ENCODE measurements at regions not wholly inside any gene's neighbourhood (a gene's known extent, or its start where the extent isn't known, plus 50 kb on each side); places are given as distances from the start of the nearest gene placed in this dataset.
"Not testable (repeated sequence)": the region's sequence is repeated elsewhere in the genome, so short reads cannot be mapped to it uniquely, and the experiment has no call there.

GRCh38 chr20:48461091-48461734 is 366.6 kb downstream of the PREX1 start:
- no peak for DNase-seq

GRCh38 chr20:48460681-48461080 is 367.1 kb downstream of the PREX1 start:
- DNase-seq, result no peak

GRCh38 chr20:48459722-48460395 is 367.9 kb downstream of the PREX1 start:
- no peak for DNase-seq

- no peak for DNase-seq
These were observed 369.0 kb downstream of the PREX1 start for GRCh38 chr20:48458601-48459385.

GRCh38 chr20:48458003-48458377 is 369.8 kb downstream of the PREX1 start:
- DNase-seq, result no peak

- no peak for DNase-seq
These were observed 370.4 kb downstream of the PREX1 start for GRCh38 chr20:48457193-48458002.

- DNase-seq, result no peak
These were observed 371.2 kb downstream of the PREX1 start for GRCh38 chr20:48456366-48457192.

GRCh38 chr20:48455651-48456365 is 372.0 kb downstream of the PREX1 start:
- DNase-seq, result no peak

GRCh38 chr20:48454671-48455490 is 372.9 kb downstream of the PREX1 start:
- no peak for DNase-seq

GRCh38 chr20:48453477-48454093 is 374.2 kb downstream of the PREX1 start:
- no peak for DNase-seq

GRCh38 chr20:48451401-48451800 is 376.4 kb downstream of the PREX1 start:
- no peak for DNase-seq

- DNase-seq, result no peak
These were observed 378.9 kb downstream of the PREX1 start for GRCh38 chr20:48448666-48449600.

GRCh38 chr20:48447456-48447855 is 380.3 kb downstream of the PREX1 start:
- DNase-seq, result no peak

GRCh38 chr20:48445827-48446226 is 382.0 kb downstream of the PREX1 start:
- DNase-seq, result no peak

- DNase-seq, result no peak
These were observed 383.6 kb downstream of the PREX1 start for GRCh38 chr20:48444249-48444648.

- no peak for DNase-seq
These were observed 386.9 kb downstream of the PREX1 start for GRCh38 chr20:48440916-48441315.

- DNase-seq, result not testable (repeated sequence)
These were observed 387.5 kb downstream of the PREX1 start for GRCh38 chr20:48440261-48440660.

GRCh38 chr20:48437146-48437545 is 390.7 kb downstream of the PREX1 start:
- DNase-seq, result no peak

GRCh38 chr20:48436609-48437008 is 391.2 kb downstream of the PREX1 start:
- not testable (repeated sequence) for DNase-seq
